ENCODE measurements at regions not wholly inside any gene's neighbourhood (a gene's known extent, or its start where the extent isn't known, plus 50 kb on each side); places are given as distances from the start of the nearest gene placed in this dataset.

GRCh38 chr5:38638656-38639055 is 82.2 kb upstream of the LIFR start:
- Histone ChIP-seq H3K9me3 (no peaks in the 10 kb centered on the region), H3K27ac (no peak overlapping the region), H3K4me3 (no peak overlapping the region), H3K27me3 (no peaks in the 10 kb centered on the region), H3K4me1 (peaks cover 0 to 42% (median 16%) of the 10 kb centered on the region in 4 donors), H3K36me3 (no peaks in the 10 kb centered on the region)
- DNase-seq = no peak
- TF ChIP-seq CTCF (IDR thresholded peaks at IDR 0.05) = no peak
- intact Hi-C loops (cut with DNase I; ENCODE audit: low total_unique reads) = no loop called here

GRCh38 chr5:38639377-38640358 is 83.2 kb upstream of the LIFR start:
- Histone ChIP-seq H3K27me3 (no peaks in the 10 kb centered on the region), H3K36me3 (no peaks in the 10 kb centered on the region), H3K27ac (peak overlapping the region; percentile 58 to 73), H3K4me1 (peaks cover 0 to 42% (median 16%) of the 10 kb centered on the region in 4 donors), H3K9me3 (no peaks in the 10 kb centered on the region), H3K4me3 (no peak overlapping the region)
- intact Hi-C loops (cut with DNase I; ENCODE audit: low total_unique reads) = no loop called here
- no peak for DNase-seq
- no peak for TF ChIP-seq CTCF (IDR thresholded peaks at IDR 0.05)

- intact Hi-C loops (cut with DNase I; ENCODE audit: low total_unique reads) = no loop called here
- H3K4me3 ChIP-seq = no peak overlapping the region
- H3K36me3 ChIP-seq = no peaks in the 10 kb centered on the region
- TF ChIP-seq CTCF (IDR thresholded peaks at IDR 0.05) = no peak
- H3K27ac ChIP-seq = peak overlapping the region; percentile 58 to 73
- no peaks in the 10 kb centered on the region for H3K27me3 ChIP-seq
- no peaks in the 10 kb centered on the region for H3K9me3 ChIP-seq
- H3K4me1 ChIP-seq = peaks cover 0 to 42% (median 16%) of the 10 kb centered on the region in 4 donors
- DNase-seq = peak in 1 of 2 donors; percentile 69
Measured at GRCh38 chr5:38641003-38641402, 84.6 kb upstream of the LIFR start.

GRCh38 chr5:38642189-38642911 is 85.9 kb upstream of the LIFR start:
- Histone ChIP-seq H3K36me3 (no peaks in the 10 kb centered on the region), H3K4me3 (no peak overlapping the region), H3K4me1 (peaks cover 0 to 42% (median 16%) of the 10 kb centered on the region in 4 donors), H3K27me3 (no peaks in the 10 kb centered on the region), H3K9me3 (no peaks in the 10 kb centered on the region), H3K27ac (peak overlapping the region; percentile 58 to 73)
- intact Hi-C loops (cut with DNase I; ENCODE audit: low total_unique reads) = no loop called here
- TF ChIP-seq CTCF (IDR thresholded peaks at IDR 0.05) = no peak
- no peak for DNase-seq

- Histone ChIP-seq H3K27ac (peak overlapping the region in 1 of 2 donors; percentile 73), H3K27me3 (no peaks in the 10 kb centered on the region), H3K4me1 (peaks cover 0 to 42% (median 16%) of the 10 kb centered on the region in 4 donors), H3K36me3 (no peaks in the 10 kb centered on the region), H3K9me3 (no peaks in the 10 kb centered on the region), H3K4me3 (no peak overlapping the region)
- no peak for TF ChIP-seq CTCF (IDR thresholded peaks at IDR 0.05)
- intact Hi-C loops (cut with DNase I; ENCODE audit: low total_unique reads) = no loop called here
- DNase-seq = no peak
Measured at GRCh38 chr5:38643616-38644015, 87.2 kb upstream of the LIFR start.

All from tibial artery (tissue), 4 donors.